ENCODE measurements at regions not wholly inside any gene's neighbourhood (a gene's known extent, or its start where the extent isn't known, plus 50 kb on each side); places are given as distances from the start of the nearest gene placed in this dataset.

- TF ChIP-seq TEAD4 (IDR thresholded peaks at IDR 0.05) (no peak), FOXM1 (IDR thresholded peaks at IDR 0.05; ENCODE audit: borderline replicate concordance, low read depth) (no peak), MAX (IDR thresholded peaks at IDR 0.05) (no peak), ZBTB7A (IDR thresholded peaks at IDR 0.05; ENCODE audit: low read depth) (no peak), REST (IDR thresholded peaks at IDR 0.05; ENCODE audit: low read depth) (no peak), TAF1 (IDR thresholded peaks at IDR 0.05; ENCODE audit: low read depth) (no peak), USF1 (IDR thresholded peaks at IDR 0.05) (no peak)
Observed at GRCh38 chr11:70531281-70532065, 133.1 kb downstream of the CTTN start.
